Activated naive CD8-positive, alpha-beta T cell treated with anti-CD3 and anti-CD28 coated beads, Interleukin-2, amount 10 ng/mL, durations not matched to agents 7 days and 5 days (primary cell): ENCODE measurements at regions not wholly inside any gene's neighbourhood (a gene's known extent, or its start where the extent isn't known, plus 50 kb on each side); places are given as distances from the start of the nearest gene placed in this dataset.

Experiments used
- ATAC-seq: fragments of 150-1000 bp; cut with Tn5 transposase; one replicate; pipeline ENCODE4 v1.10.0; 2021; ENCODE audit warnings: low read depth, moderate library complexity
- POLR2A ChIA-PET: fragments of 350-600 bp; sonication (Branson Sonifier 250); formaldehyde crosslinking; loops from one replicate; lab custom pipeline; 2021; ENCODE audit warnings: antibody characterized with exemption; lab: Charles Lee
- DNase-seq: peaks from one replicate; pipeline ENCODE4 v3.0.0; 2021
- H3K27ac Mint-ChIP-seq: one replicate; pipeline ENCODE4 v1.8.0; 2022; ENCODE audit warnings: mild to moderate bottlenecking, mixed read lengths
- H3K27me3 Mint-ChIP-seq: one replicate; pipeline ENCODE4 v1.8.0; 2022; ENCODE audit warnings: mild to moderate bottlenecking, moderate library complexity, mixed read lengths
- H3K36me3 Mint-ChIP-seq: one replicate; pipeline ENCODE4 v1.8.0; 2021; ENCODE audit warnings: mild to moderate bottlenecking, mixed read lengths
- H3K4me1 Mint-ChIP-seq: one replicate; pipeline ENCODE4 v1.8.0; 2021; ENCODE audit warnings: mixed read lengths
- H3K4me3 Mint-ChIP-seq: one replicate; pipeline ENCODE4 v1.8.0; 2022; ENCODE audit warnings: mild to moderate bottlenecking, moderate library complexity, mixed read lengths
- H3K9me3 Mint-ChIP-seq: one replicate; pipeline ENCODE4 v1.8.0; 2021; ENCODE audit warnings: mixed read lengths

- DNase-seq = no peak
- POLR2A ChIA-PET = no interaction called here
- no peaks in the 10 kb centered on the region for H3K9me3 Mint-ChIP-seq
- H3K4me3 Mint-ChIP-seq = no peak overlapping the region
- H3K27ac Mint-ChIP-seq = no peak overlapping the region
- H3K4me1 Mint-ChIP-seq = peaks cover 2% of the 10 kb centered on the region
- no peak for ATAC-seq
- H3K36me3 Mint-ChIP-seq = no peaks in the 10 kb centered on the region
- peaks cover 2% of the 10 kb centered on the region for H3K27me3 Mint-ChIP-seq
These were observed 50.3 kb upstream of the MACC1 start for GRCh38 chr7:20267482-20267881.

GRCh38 chr7:20268824-20269223 is 51.6 kb upstream of the MACC1 start:
- DNase-seq (no peak), ATAC-seq (no peak)
- Mint-ChIP-seq H3K36me3 (no peaks in the 10 kb centered on the region), H3K27ac (no peak overlapping the region), H3K9me3 (no peaks in the 10 kb centered on the region), H3K27me3 (no peaks in the 10 kb centered on the region), H3K4me3 (no peak overlapping the region), H3K4me1 (peaks cover 2% of the 10 kb centered on the region)
- POLR2A ChIA-PET = no interaction called here

GRCh38 chr7:20269726-20270125 is 52.5 kb upstream of the MACC1 start:
- DNase-seq (no peak), ATAC-seq (no peak)
- no peak overlapping the region for H3K4me3 Mint-ChIP-seq
- H3K9me3 Mint-ChIP-seq = no peaks in the 10 kb centered on the region
- no peak overlapping the region for H3K27ac Mint-ChIP-seq
- POLR2A ChIA-PET = no interaction called here
- peaks cover 2% of the 10 kb centered on the region for H3K4me1 Mint-ChIP-seq
- no peaks in the 10 kb centered on the region for H3K36me3 Mint-ChIP-seq
- no peaks in the 10 kb centered on the region for H3K27me3 Mint-ChIP-seq

GRCh38 chr7:20270371-20270770 is 53.2 kb upstream of the MACC1 start:
- no peaks in the 10 kb centered on the region for H3K36me3 Mint-ChIP-seq
- H3K4me3 Mint-ChIP-seq = no peak overlapping the region
- H3K27ac Mint-ChIP-seq = no peak overlapping the region
- no peak for ATAC-seq
- no peaks in the 10 kb centered on the region for H3K27me3 Mint-ChIP-seq
- H3K9me3 Mint-ChIP-seq = no peaks in the 10 kb centered on the region
- DNase-seq = no peak
- POLR2A ChIA-PET = no interaction called here
- H3K4me1 Mint-ChIP-seq = peaks cover 2% of the 10 kb centered on the region

- peaks cover 2% of the 10 kb centered on the region for H3K4me1 Mint-ChIP-seq
- H3K36me3 Mint-ChIP-seq = no peaks in the 10 kb centered on the region
- no peak for ATAC-seq
- no peaks in the 10 kb centered on the region for H3K9me3 Mint-ChIP-seq
- no peak for DNase-seq
- no peak overlapping the region for H3K4me3 Mint-ChIP-seq
- no peaks in the 10 kb centered on the region for H3K27me3 Mint-ChIP-seq
- POLR2A ChIA-PET = no interaction called here
- no peak overlapping the region for H3K27ac Mint-ChIP-seq
These were observed 53.7 kb upstream of the MACC1 start for GRCh38 chr7:20270867-20271266.

- POLR2A ChIA-PET = no interaction called here
- DNase-seq = no peak
- Mint-ChIP-seq H3K4me1 (no peaks in the 10 kb centered on the region), H3K4me3 (no peak overlapping the region), H3K36me3 (no peaks in the 10 kb centered on the region), H3K27me3 (no peaks in the 10 kb centered on the region), H3K9me3 (no peaks in the 10 kb centered on the region), H3K27ac (no peak overlapping the region)
- no peak for ATAC-seq
These were observed 55.1 kb upstream of the ITGB8 start for GRCh38 chr7:20275637-20276036.

- POLR2A ChIA-PET = no interaction called here
- no peaks in the 10 kb centered on the region for H3K9me3 Mint-ChIP-seq
- H3K4me3 Mint-ChIP-seq = no peak overlapping the region
- H3K27me3 Mint-ChIP-seq = no peaks in the 10 kb centered on the region
- no peaks in the 10 kb centered on the region for H3K36me3 Mint-ChIP-seq
- no peak overlapping the region for H3K27ac Mint-ChIP-seq
- DNase-seq = no peak
- ATAC-seq = peak; percentile 54
- H3K4me1 Mint-ChIP-seq = no peaks in the 10 kb centered on the region
These were observed 53.8 kb upstream of the ITGB8 start for GRCh38 chr7:20276705-20277472.

GRCh38 chr7:20279979-20280378 is 50.7 kb upstream of the ITGB8 start:
- ATAC-seq (peak; percentile 19), DNase-seq (no peak)
- POLR2A ChIA-PET = no interaction called here
- no peak overlapping the region for H3K27ac Mint-ChIP-seq
- H3K36me3 Mint-ChIP-seq = no peaks in the 10 kb centered on the region
- H3K9me3 Mint-ChIP-seq = no peaks in the 10 kb centered on the region
- no peak overlapping the region for H3K4me3 Mint-ChIP-seq
- H3K27me3 Mint-ChIP-seq = no peaks in the 10 kb centered on the region
- no peaks in the 10 kb centered on the region for H3K4me1 Mint-ChIP-seq

- H3K27me3 Mint-ChIP-seq = no peaks in the 10 kb centered on the region
- no peaks in the 10 kb centered on the region for H3K36me3 Mint-ChIP-seq
- H3K4me1 Mint-ChIP-seq = no peaks in the 10 kb centered on the region
- H3K9me3 Mint-ChIP-seq = no peaks in the 10 kb centered on the region
- ATAC-seq (peak; percentile 41), DNase-seq (no peak)
- POLR2A ChIA-PET = no interaction called here
- H3K4me3 Mint-ChIP-seq = no peak overlapping the region
- H3K27ac Mint-ChIP-seq = no peak overlapping the region
These were observed 50.0 kb upstream of the ITGB8 start for GRCh38 chr7:20280475-20281351.
